ENCODE measurements at regions not wholly inside any gene's neighbourhood (a gene's known extent, or its start where the extent isn't known, plus 50 kb on each side); places are given as distances from the start of the nearest gene placed in this dataset.

- no peaks in the 10 kb centered on the region for H3K27me3 ChIP-seq (ENCODE audit: control insufficient read depth in 2 of 2, insufficient read depth in 2 of 2, low read length in 2 of 2)
- H4K20me1 ChIP-seq (replicated peaks; ENCODE audit: control insufficient read depth, extremely low read depth, insufficient read depth, low read length), result no peaks in the 10 kb centered on the region
- H3K27ac ChIP-seq (ENCODE audit: insufficient read depth, low read depth, low read length), result no peak overlapping the region
- no peaks in the 10 kb centered on the region for H3K9me1 ChIP-seq (replicated peaks; ENCODE audit: control insufficient read depth, extremely low read depth, insufficient read depth, low read length)
- H3K9ac ChIP-seq (replicated peaks; ENCODE audit: extremely low read depth, insufficient read depth, low read length), result no peak overlapping the region
- no peak overlapping the region for H3K4me2 ChIP-seq (ENCODE audit: insufficient read depth, low read length)
- intact Hi-C loops (cut with micrococcal nuclease), result no loop called here
- no TSS peak for BruUV-seq (replicated peaks)
- CTCF ChIA-PET, result interaction anchor here (3.1 kb wide), 1 partner anchor 11 kb away, joined by 12 read pairs; no protein-coding TSS in a partner anchor
- H3K4me1 ChIP-seq (ENCODE audit: control insufficient read depth, extremely low read depth, insufficient read depth, low read length), result peaks cover 7% of the 10 kb centered on the region
- no peaks in the 10 kb centered on the region for H3K9me3 ChIP-seq (replicated peaks; ENCODE audit: control insufficient read depth, insufficient read depth, low read length)
- FAIRE-seq (peak; percentile 38), DNase-seq (ENCODE audit: low read depth, low spot score) (no peak)
- no peaks in the 10 kb centered on the region for H3K36me3 ChIP-seq (ENCODE audit: control insufficient read depth in 2 of 2, extremely low read depth in 1 of 2, insufficient read depth in 2 of 2, low read length in 2 of 2)
- H3K4me3 ChIP-seq (replicated peaks in 1 of 3; ENCODE audit: insufficient read depth in 1 of 3, low read depth in 1 of 3, low read length in 3 of 3), result no peak overlapping the region
- POLR2A ChIA-PET, result no interaction called here
- no peaks in the 10 kb centered on the region for H3K79me2 ChIP-seq (ENCODE audit: control insufficient read depth, insufficient read depth, low read length)
- H2AFZ ChIP-seq (ENCODE audit: low read depth, low read length), result no peak overlapping the region
- TF ChIP-seq MYC (IDR thresholded peaks at IDR 0.05; ENCODE audit: low read depth, low read length), result no peak
- no peak for TF ChIP-seq FOS (IDR thresholded peaks at IDR 0.05; ENCODE audit: borderline replicate concordance, insufficient read depth, low read length)
- no peak for TF ChIP-seq MAX (IDR thresholded peaks at IDR 0.05; ENCODE audit: insufficient read depth, insufficient read length)
- TF ChIP-seq GATA2 (IDR thresholded peaks at IDR 0.05; ENCODE audit: insufficient read depth, insufficient read length, low read depth, low read length), result no peak
- no peak for TF ChIP-seq POLR2AphosphoS5 (IDR thresholded peaks at IDR 0.05; ENCODE audit: insufficient read depth, low read depth, low read length)
- TF ChIP-seq JUN (IDR thresholded peaks at IDR 0.05; ENCODE audit: borderline replicate concordance, insufficient read depth, insufficient read length, low read depth), result no peak
- TF ChIP-seq POLR2A (IDR thresholded peaks at IDR 0.05; ENCODE audit: low read depth, low read length), result no peak
- TF ChIP-seq EZH2 (IDR thresholded peaks at IDR 0.05; ENCODE audit: borderline replicate concordance, low read depth, low read length, severe bottlenecking), result no peak
- TF ChIP-seq CTCF (IDR thresholded peaks at IDR 0.05; ENCODE audit: extremely low read depth in 1 of 2, insufficient read depth in 1 of 2, low read depth in 1 of 2, low read length in 2 of 2), result no peak
- dilution Hi-C loops (cut with MboI; ENCODE audit: extremely low pct_ligation_motif_present, low sequenced_read_pairs), result loop anchor here (25.0 kb wide), 1 partner anchor 361 kb away; no protein-coding TSS in a partner anchor
These were observed 103.8 kb upstream of the NDUFV2 start for GRCh38 chr18:8998481-8999217.
